Smooth muscle cell (in vitro differentiated cells): ENCODE measurements at regions not wholly inside any gene's neighbourhood (a gene's known extent, or its start where the extent isn't known, plus 50 kb on each side); places are given as distances from the start of the nearest gene placed in this dataset.

Experiments used
- DNase-seq: peaks from one replicate; lab custom pipeline; 2025; ENCODE audit not compliant: unreplicated experiment; lab: John Stamatoyannopoulos, UW
- H2AFZ ChIP-seq: fragments of 200-600 bp; sonication (generic); 2 replicates; pipeline ENCODE4 v1.6.0; 2016; ENCODE audit warnings: antibody characterized with exemption, low read depth, mild to moderate bottlenecking
- H3F3A ChIP-seq: fragments of 200-600 bp; sonication (generic); 2 replicates; pipeline ENCODE4 v1.6.0; 2017; ENCODE audit warnings: antibody characterized with exemption, low read depth
- H3K27ac ChIP-seq: fragments of 200-600 bp; sonication (generic); 2 replicates; pipeline ENCODE4 v1.5.1; 2016; ENCODE audit warnings: low read depth, mild to moderate bottlenecking
- H3K27me3 ChIP-seq: fragments of 200-600 bp; sonication (generic); 2 replicates; pipeline ENCODE4 v1.6.1; 2016; ENCODE audit warnings: low read depth, mild to moderate bottlenecking
- H3K36me3 ChIP-seq: fragments of 200-600 bp; sonication (generic); 2 replicates; pipeline ENCODE4 v1.5.1; 2016; ENCODE audit warnings: low read depth
- H3K4me1 ChIP-seq: fragments of 200-600 bp; sonication (generic); 2 replicates; pipeline ENCODE4 v1.5.1; 2016; ENCODE audit warnings: low read depth
- H3K4me2 ChIP-seq: fragments of 200-600 bp; sonication (generic); 2 replicates; pipeline ENCODE4 v1.6.0; 2016; ENCODE audit warnings: mild to moderate bottlenecking
- H3K4me3 ChIP-seq: fragments of 200-600 bp; sonication (generic); 2 replicates; pipeline ENCODE4 v1.5.1; 2016; ENCODE audit warnings: mild to moderate bottlenecking
- H3K79me2 ChIP-seq: fragments of 200-600 bp; sonication (generic); 2 replicates; pipeline ENCODE4 v1.6.0; 2016; ENCODE audit warnings: low read depth, mild to moderate bottlenecking
- H3K9ac ChIP-seq: fragments of 200-600 bp; sonication (generic); 2 replicates; pipeline ENCODE4 v1.6.0; 2016; ENCODE audit warnings: low read depth
- H3K9me3 ChIP-seq: fragments of 200-600 bp; sonication (generic); replicated peaks from 2 replicates; pipeline ENCODE4 v1.5.1; 2016; ENCODE audit warnings: low read depth
- H4K20me1 ChIP-seq: fragments of 200-600 bp; sonication (generic); 2 replicates; pipeline ENCODE4 v1.6.0; 2016; ENCODE audit warnings: low read depth
- WGBS: methylation state at CpG from one replicate; pipeline ENCODE4 v1.1.7; 2016; ENCODE audit warnings: low lambda C conversion rate; 5-methylcytosine and 5-hydroxymethylcytosine counted together
- TF ChIP-seq, protein P1 (sequence below): fragments of 200-600 bp; sonication (generic); IDR thresholded peaks from 2 replicates; pipeline ENCODE4 v1.5.1; 2017; ENCODE audit warnings: borderline replicate concordance, mild to moderate bottlenecking, antibody characterized with exemption; ENCODE audit not compliant: insufficient read depth, poor library complexity, severe bottlenecking

DNA sequence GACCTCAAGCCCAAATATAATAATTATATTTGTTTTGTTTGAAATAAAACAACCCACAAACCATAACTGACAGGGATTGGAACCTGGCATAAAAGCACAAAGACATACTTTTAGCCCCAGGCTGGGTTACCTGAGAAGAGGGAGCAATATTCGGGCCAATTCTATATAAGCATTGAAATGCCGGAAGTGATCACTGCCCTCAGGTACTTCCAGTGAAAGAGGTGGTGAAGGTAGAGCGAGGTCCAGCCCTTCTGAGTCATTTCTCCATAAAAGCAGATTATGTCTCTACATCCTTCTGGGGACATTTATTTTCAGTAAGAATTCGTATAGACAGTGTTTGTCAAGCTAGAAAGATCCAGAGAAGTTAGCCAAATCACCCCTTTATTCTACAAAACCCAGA, 59.6 kb downstream of the GCNT4 start:
- H3K9me3 ChIP-seq: no peaks in the 10 kb centered on the region
- H3K36me3 ChIP-seq: no peaks in the 10 kb centered on the region
- no peaks in the 10 kb centered on the region for H3K79me2 ChIP-seq
- H3F3A ChIP-seq: no peaks in the 10 kb centered on the region
- WGBS: 88% methylated on average over 4 of the region's 4 CpGs
- no peak for DNase-seq
- H4K20me1 ChIP-seq: no peaks in the 10 kb centered on the region
- no peaks in the 10 kb centered on the region for H3K4me1 ChIP-seq
- H3K9ac ChIP-seq: no peak overlapping the region
- TF ChIP-seq, protein P1, sequence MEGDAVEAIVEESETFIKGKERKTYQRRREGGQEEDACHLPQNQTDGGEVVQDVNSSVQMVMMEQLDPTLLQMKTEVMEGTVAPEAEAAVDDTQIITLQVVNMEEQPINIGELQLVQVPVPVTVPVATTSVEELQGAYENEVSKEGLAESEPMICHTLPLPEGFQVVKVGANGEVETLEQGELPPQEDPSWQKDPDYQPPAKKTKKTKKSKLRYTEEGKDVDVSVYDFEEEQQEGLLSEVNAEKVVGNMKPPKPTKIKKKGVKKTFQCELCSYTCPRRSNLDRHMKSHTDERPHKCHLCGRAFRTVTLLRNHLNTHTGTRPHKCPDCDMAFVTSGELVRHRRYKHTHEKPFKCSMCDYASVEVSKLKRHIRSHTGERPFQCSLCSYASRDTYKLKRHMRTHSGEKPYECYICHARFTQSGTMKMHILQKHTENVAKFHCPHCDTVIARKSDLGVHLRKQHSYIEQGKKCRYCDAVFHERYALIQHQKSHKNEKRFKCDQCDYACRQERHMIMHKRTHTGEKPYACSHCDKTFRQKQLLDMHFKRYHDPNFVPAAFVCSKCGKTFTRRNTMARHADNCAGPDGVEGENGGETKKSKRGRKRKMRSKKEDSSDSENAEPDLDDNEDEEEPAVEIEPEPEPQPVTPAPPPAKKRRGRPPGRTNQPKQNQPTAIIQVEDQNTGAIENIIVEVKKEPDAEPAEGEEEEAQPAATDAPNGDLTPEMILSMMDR: no peak
- H3K4me3 ChIP-seq: no peak overlapping the region
- H2AFZ ChIP-seq: no peak overlapping the region
- H3K4me2 ChIP-seq: no peak overlapping the region
- H3K27ac ChIP-seq: no peak overlapping the region
- no peaks in the 10 kb centered on the region for H3K27me3 ChIP-seq

DNA sequence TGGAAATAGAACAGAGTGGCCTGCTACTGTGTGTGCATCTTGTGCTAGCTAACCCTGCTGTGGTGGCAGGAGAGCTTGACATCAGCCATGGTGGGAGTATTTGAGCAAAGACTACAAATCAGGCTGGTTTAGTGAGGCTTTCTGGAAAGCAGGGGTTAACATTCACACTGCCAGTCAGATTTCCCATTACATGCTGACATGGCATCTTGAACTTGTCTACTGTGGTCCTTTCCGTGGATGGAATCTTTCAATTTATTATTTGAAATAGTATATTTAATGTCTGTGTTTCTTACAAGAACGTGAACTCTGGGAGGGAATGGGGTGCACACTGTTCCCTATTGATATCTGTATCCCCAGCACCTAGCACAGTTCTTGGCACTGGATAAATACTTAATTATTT, 60.8 kb downstream of the GCNT4 start:
- no peaks in the 10 kb centered on the region for H4K20me1 ChIP-seq
- no peak overlapping the region for H3K27ac ChIP-seq
- no peak overlapping the region for H3K4me2 ChIP-seq
- no peaks in the 10 kb centered on the region for H3K27me3 ChIP-seq
- no peaks in the 10 kb centered on the region for H3K9me3 ChIP-seq
- H3K4me3 ChIP-seq: no peak overlapping the region
- WGBS: 89% methylated on average over 2 of the region's 2 CpGs
- no peaks in the 10 kb centered on the region for H3K36me3 ChIP-seq
- no peaks in the 10 kb centered on the region for H3K79me2 ChIP-seq
- H2AFZ ChIP-seq: no peak overlapping the region
- H3K9ac ChIP-seq: no peak overlapping the region
- no peaks in the 10 kb centered on the region for H3K4me1 ChIP-seq
- H3F3A ChIP-seq: no peaks in the 10 kb centered on the region
- TF ChIP-seq, protein P1: no peak
- DNase-seq: no peak

DNA sequence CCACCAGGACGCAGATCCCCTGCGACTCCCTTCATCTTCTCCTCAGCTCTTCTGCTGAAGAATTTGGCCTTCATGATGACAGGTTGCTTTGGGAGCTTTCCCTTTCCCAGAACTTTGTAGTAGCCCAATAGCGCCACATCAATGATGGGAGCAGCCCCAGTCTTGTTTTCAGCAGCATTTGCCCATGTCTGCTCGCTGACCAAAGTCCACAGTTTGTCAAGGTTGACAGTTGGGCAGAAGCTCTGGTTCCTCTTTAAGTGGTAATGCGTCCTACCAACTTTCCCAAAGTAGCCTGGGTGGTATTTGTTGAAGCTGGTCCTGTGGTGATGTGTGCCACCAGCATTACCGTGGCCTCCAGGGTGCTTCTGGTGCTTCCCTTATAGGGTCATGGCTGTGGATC, 62.2 kb downstream of the GCNT4 start:
- H3K4me3 ChIP-seq: no peak overlapping the region
- H3K36me3 ChIP-seq: no peaks in the 10 kb centered on the region
- H3K4me2 ChIP-seq: no peak overlapping the region
- no peaks in the 10 kb centered on the region for H3K27me3 ChIP-seq
- no peaks in the 10 kb centered on the region for H3K4me1 ChIP-seq
- no peak overlapping the region for H2AFZ ChIP-seq
- H3K9me3 ChIP-seq: no peaks in the 10 kb centered on the region
- DNase-seq: no peak
- H3K79me2 ChIP-seq: no peaks in the 10 kb centered on the region
- H3K27ac ChIP-seq: no peak overlapping the region
- no peak overlapping the region for H3K9ac ChIP-seq
- H3F3A ChIP-seq: no peaks in the 10 kb centered on the region
- 98% methylated on average over 6 of the region's 6 CpGs for whole genome bisulfite sequencing
- TF ChIP-seq, protein P1: no peak
- H4K20me1 ChIP-seq: no peaks in the 10 kb centered on the region

DNA sequence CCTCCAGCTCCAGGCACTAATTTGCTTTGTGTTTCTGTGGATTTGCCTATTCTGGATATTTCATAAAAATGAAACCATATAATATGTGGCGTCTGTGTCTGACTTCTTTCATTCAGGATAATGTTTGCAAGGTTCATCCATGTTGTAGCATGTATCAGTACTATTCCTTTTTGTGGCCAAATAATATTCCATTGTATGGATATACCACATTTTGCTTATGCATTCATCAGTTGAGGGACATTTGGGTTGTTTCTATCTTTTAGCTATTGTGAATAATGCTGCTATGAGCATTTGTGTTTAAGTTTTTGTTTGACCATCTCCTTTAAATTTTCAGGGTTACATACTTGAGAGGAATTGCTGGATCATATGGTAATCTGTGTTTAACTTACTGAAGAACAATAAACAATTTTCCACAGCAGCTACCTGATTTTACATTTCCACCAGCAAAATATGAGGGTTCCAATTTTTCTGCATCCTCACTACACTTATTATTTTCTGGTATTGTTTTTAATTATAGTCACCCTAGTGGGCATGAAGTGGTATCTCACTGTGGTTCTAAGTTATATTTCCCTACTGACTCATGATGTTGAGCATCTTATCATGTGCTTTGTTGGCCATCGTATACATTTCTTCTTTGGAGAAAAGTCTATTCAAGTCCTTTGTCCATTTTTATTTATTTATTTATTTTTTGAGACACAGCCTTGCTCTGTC, 63.9 kb downstream of the GCNT4 start:
- Histone ChIP-seq H3F3A (no peaks in the 10 kb centered on the region), H3K27me3 (no peaks in the 10 kb centered on the region), H3K9ac (no peak overlapping the region), H4K20me1 (no peaks in the 10 kb centered on the region), H3K4me3 (no peak overlapping the region), H3K4me2 (no peak overlapping the region), H3K79me2 (no peaks in the 10 kb centered on the region), H3K36me3 (no peaks in the 10 kb centered on the region), H3K27ac (no peak overlapping the region), H3K9me3 (no peaks in the 10 kb centered on the region), H2AFZ (no peak overlapping the region), H3K4me1 (no peaks in the 10 kb centered on the region)
- WGBS: 94% methylated on average over 2 of the region's 2 CpGs
- TF ChIP-seq, protein P1: no peak
- no peak for DNase-seq
